DOHH2 (cell line): ENCODE measurements at regions not wholly inside any gene's neighbourhood (a gene's known extent, or its start where the extent isn't known, plus 50 kb on each side); places are given as distances from the start of the nearest gene placed in this dataset.

Experiments used
- CTCF ChIP-seq: fragments of 200-600 bp; sonication (generic); IDR thresholded peaks from one replicate; pipeline ENCODE4 v1.5.1; 2014; ENCODE audit warnings: antibody characterized with exemption, mild to moderate bottlenecking, low read depth, low read length; ENCODE audit not compliant: poor library complexity, severe bottlenecking
- EZH2phosphoT487 ChIP-seq: fragments of 200-600 bp; sonication (generic); IDR thresholded peaks from 2 replicates; pipeline ENCODE4 v1.6.1; 2017; ENCODE audit warnings: borderline replicate concordance, mild to moderate bottlenecking, antibody characterized with exemption, low read length, moderate library complexity, mixed read lengths

GRCh38 chr18:1273469-1273868 lies 368.8 kb downstream of the ADCYAP1 start:
- TF ChIP-seq CTCF (no peak), EZH2phosphoT487 (no peak)
